WERI-Rb-1 (cell line): ENCODE measurements at regions not wholly inside any gene's neighbourhood (a gene's known extent, or its start where the extent isn't known, plus 50 kb on each side); places are given as distances from the start of the nearest gene placed in this dataset.

Experiments
- DNase-seq: peaks from one replicate; pipeline ENCODE4 v3.0.0-alpha.2; 2020
- H3K27ac ChIP-seq: fragments of 250-450 bp; sonication (Bioruptor Pico); 2 replicates; pipeline ENCODE4 v1.5.1; 2020; ENCODE audit warnings: mild to moderate bottlenecking, moderate library complexity
- H3K27me3 ChIP-seq: fragments of 250-450 bp; sonication (Bioruptor Pico); 2 replicates; pipeline ENCODE4 v1.5.1; 2021; ENCODE audit warnings: mild to moderate bottlenecking, low read depth, moderate library complexity; ENCODE audit not compliant: insufficient read depth, severe bottlenecking
- H3K36me3 ChIP-seq: fragments of 250-450 bp; sonication (Bioruptor Pico); 2 replicates; pipeline ENCODE4 v1.5.1; 2020; ENCODE audit warnings: mild to moderate bottlenecking, moderate library complexity
- H3K4me3 ChIP-seq: 2 replicates; pipeline ENCODE4 v1.5.1; 2011; ENCODE audit warnings: low read depth, mild to moderate bottlenecking, control low read depth, low read length
- H3K9me3 ChIP-seq: fragments of 250-450 bp; sonication (Bioruptor Pico); 2 replicates; pipeline ENCODE4 v1.5.1; 2021; ENCODE audit warnings: mild to moderate bottlenecking, moderate library complexity; ENCODE audit not compliant: severe bottlenecking
- TF ChIP-seq, protein P1 (sequence below): IDR thresholded peaks from 2 replicates; pipeline ENCODE4 v1.5.1; 2011; ENCODE audit warnings: low read depth, mild to moderate bottlenecking, control low read depth, inconsistent platforms, low read length

GRCh38 chr9:90065851-90066250 is 461.0 kb downstream of the GADD45G start:
- no peaks in the 10 kb centered on the region for H3K36me3 ChIP-seq
- no peak for DNase-seq
- H3K9me3 ChIP-seq: no peaks in the 10 kb centered on the region
- no peaks in the 10 kb centered on the region for H3K27me3 ChIP-seq
- TF ChIP-seq, protein P1, sequence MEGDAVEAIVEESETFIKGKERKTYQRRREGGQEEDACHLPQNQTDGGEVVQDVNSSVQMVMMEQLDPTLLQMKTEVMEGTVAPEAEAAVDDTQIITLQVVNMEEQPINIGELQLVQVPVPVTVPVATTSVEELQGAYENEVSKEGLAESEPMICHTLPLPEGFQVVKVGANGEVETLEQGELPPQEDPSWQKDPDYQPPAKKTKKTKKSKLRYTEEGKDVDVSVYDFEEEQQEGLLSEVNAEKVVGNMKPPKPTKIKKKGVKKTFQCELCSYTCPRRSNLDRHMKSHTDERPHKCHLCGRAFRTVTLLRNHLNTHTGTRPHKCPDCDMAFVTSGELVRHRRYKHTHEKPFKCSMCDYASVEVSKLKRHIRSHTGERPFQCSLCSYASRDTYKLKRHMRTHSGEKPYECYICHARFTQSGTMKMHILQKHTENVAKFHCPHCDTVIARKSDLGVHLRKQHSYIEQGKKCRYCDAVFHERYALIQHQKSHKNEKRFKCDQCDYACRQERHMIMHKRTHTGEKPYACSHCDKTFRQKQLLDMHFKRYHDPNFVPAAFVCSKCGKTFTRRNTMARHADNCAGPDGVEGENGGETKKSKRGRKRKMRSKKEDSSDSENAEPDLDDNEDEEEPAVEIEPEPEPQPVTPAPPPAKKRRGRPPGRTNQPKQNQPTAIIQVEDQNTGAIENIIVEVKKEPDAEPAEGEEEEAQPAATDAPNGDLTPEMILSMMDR: no peak
- no peak overlapping the region for H3K27ac ChIP-seq
- H3K4me3 ChIP-seq: no peak overlapping the region

GRCh38 chr9:90069085-90069484 is 464.3 kb downstream of the GADD45G start:
- H3K27me3 ChIP-seq: no peaks in the 10 kb centered on the region
- no peaks in the 10 kb centered on the region for H3K9me3 ChIP-seq
- H3K4me3 ChIP-seq: no peak overlapping the region
- TF ChIP-seq, protein P1: no peak
- DNase-seq: no peak
- H3K27ac ChIP-seq: no peak overlapping the region
- H3K36me3 ChIP-seq: no peaks in the 10 kb centered on the region

- Histone ChIP-seq H3K27me3 (no peaks in the 10 kb centered on the region), H3K27ac (no peak overlapping the region), H3K4me3 (no peak overlapping the region), H3K9me3 (no peaks in the 10 kb centered on the region), H3K36me3 (no peaks in the 10 kb centered on the region)
- TF ChIP-seq, protein P1: no peak
- no peak for DNase-seq
Observed at GRCh38 chr9:90070056-90070455, 465.2 kb downstream of the GADD45G start.

- Histone ChIP-seq H3K27me3 (no peaks in the 10 kb centered on the region), H3K9me3 (no peaks in the 10 kb centered on the region), H3K27ac (no peak overlapping the region)
Observed at GRCh38 chr9:90070469-90070868, 465.7 kb downstream of the GADD45G start.

GRCh38 chr9:90070931-90071660 is 466.3 kb downstream of the GADD45G start:
- DNase-seq: no peak
- no peaks in the 10 kb centered on the region for H3K27me3 ChIP-seq
- H3K4me3 ChIP-seq: no peak overlapping the region
- no peaks in the 10 kb centered on the region for H3K36me3 ChIP-seq
- TF ChIP-seq, protein P1: no peak
- no peaks in the 10 kb centered on the region for H3K9me3 ChIP-seq
- H3K27ac ChIP-seq: no peak overlapping the region

More at GRCh38 chr9:90070469-90070868, 465.7 kb downstream of the GADD45G start:
- Histone ChIP-seq H3K4me3 (no peak overlapping the region), H3K36me3 (no peaks in the 10 kb centered on the region)
- TF ChIP-seq, protein P1: no peak
- no peak for DNase-seq
